CD4-positive, alpha-beta T cell treated with Interleukin-6 for 4 hours (primary cell): ENCODE measurements at regions not wholly inside any gene's neighbourhood (a gene's known extent, or its start where the extent isn't known, plus 50 kb on each side); places are given as distances from the start of the nearest gene placed in this dataset.
"Not testable (repeated sequence)": the region's sequence is repeated elsewhere in the genome, so short reads cannot be mapped to it uniquely, and the experiment has no call there.

Source experiments
- DNase-seq: peaks from one replicate; pipeline ENCODE4 v3.0.0-alpha.2; 2020; ENCODE audit warnings: mixed read lengths

- DNase-seq = no peak
Observed at GRCh38 chr2:9708683-9709538, 78.1 kb upstream of the YWHAQ start.

GRCh38 chr2:9709539-9710285 is 78.9 kb upstream of the YWHAQ start:
- DNase-seq = no peak

- DNase-seq = no peak
Observed at GRCh38 chr2:9710311-9710710, 79.5 kb upstream of the YWHAQ start.

- peak; percentile 10 for DNase-seq
Observed at GRCh38 chr2:9712263-9712662, 81.5 kb upstream of the YWHAQ start.

GRCh38 chr2:9714630-9715214 is 83.9 kb upstream of the YWHAQ start:
- no peak for DNase-seq

- DNase-seq = no peak
Observed at GRCh38 chr2:9715238-9715637, 84.4 kb upstream of the YWHAQ start.

GRCh38 chr2:9717886-9718451 is 87.2 kb upstream of the YWHAQ start:
- no peak for DNase-seq

GRCh38 chr2:9720352-9721093 is 89.7 kb upstream of the YWHAQ start:
- no peak for DNase-seq

- DNase-seq = no peak
Observed at GRCh38 chr2:9721344-9721743, 90.5 kb upstream of the YWHAQ start.

GRCh38 chr2:9722451-9722850 is 91.7 kb upstream of the YWHAQ start:
- DNase-seq = no peak

- no peak for DNase-seq
Observed at GRCh38 chr2:9724565-9724964, 93.8 kb upstream of the YWHAQ start.

GRCh38 chr2:9725106-9725505 is 94.3 kb upstream of the YWHAQ start:
- no peak for DNase-seq

- DNase-seq = not testable (repeated sequence)
Observed at GRCh38 chr2:9726016-9726415, 95.2 kb upstream of the YWHAQ start.

- not testable (repeated sequence) for DNase-seq
Observed at GRCh38 chr2:9730523-9730922, 99.7 kb upstream of the YWHAQ start.

- DNase-seq = no peak
Observed at GRCh38 chr2:9732824-9733223, 102.0 kb upstream of the YWHAQ start.

GRCh38 chr2:9734308-9734707 is 103.5 kb upstream of the YWHAQ start:
- DNase-seq = no peak

- peak; percentile 59 for DNase-seq
Observed at GRCh38 chr2:9735335-9735734, 104.5 kb upstream of the YWHAQ start.

GRCh38 chr2:9736021-9736420 is 105.2 kb upstream of the YWHAQ start:
- DNase-seq = peak; percentile 41

GRCh38 chr2:9737053-9737875 is 106.0 kb upstream of the TAF1B start:
- DNase-seq = no peak

- DNase-seq = no peak
Observed at GRCh38 chr2:9738062-9738461, 105.2 kb upstream of the TAF1B start.
